ENCODE measurements at regions not wholly inside any gene's neighbourhood (a gene's known extent, or its start where the extent isn't known, plus 50 kb on each side); places are given as distances from the start of the nearest gene placed in this dataset.

- no peak for DNase-seq
These were observed 189.7 kb downstream of the BCAT1 start for GRCh38 chr12:24759155-24759554.

GRCh38 chr12:24756479-24757024 lies 192.3 kb downstream of the BCAT1 start:
- no peak for DNase-seq

GRCh38 chr12:24754690-24755638 lies 193.9 kb downstream of the BCAT1 start:
- DNase-seq = no peak

- DNase-seq = no peak
These were observed 196.0 kb downstream of the BCAT1 start for GRCh38 chr12:24752763-24753462.

GRCh38 chr12:24751181-24751580 lies 197.7 kb downstream of the BCAT1 start:
- no peak for DNase-seq

- no peak for DNase-seq
These were observed 198.6 kb downstream of the BCAT1 start for GRCh38 chr12:24750263-24750662.

GRCh38 chr12:24749171-24749570 lies 199.7 kb downstream of the BCAT1 start:
- no peak for DNase-seq

- DNase-seq = no peak
These were observed 200.6 kb downstream of the BCAT1 start for GRCh38 chr12:24748326-24748725.

GRCh38 chr12:24746864-24747263 lies 202.0 kb downstream of the BCAT1 start:
- DNase-seq = no peak

- DNase-seq = no peak
These were observed 202.8 kb downstream of the BCAT1 start for GRCh38 chr12:24746006-24746671.

- DNase-seq = no peak
These were observed 204.7 kb downstream of the BCAT1 start for GRCh38 chr12:24743941-24744793.

- DNase-seq = no peak
These were observed 206.5 kb downstream of the BCAT1 start for GRCh38 chr12:24742378-24742777.

GRCh38 chr12:24741216-24741615 lies 207.7 kb downstream of the BCAT1 start:
- no peak for DNase-seq

- no peak for DNase-seq
These were observed 209.7 kb downstream of the BCAT1 start for GRCh38 chr12:24739106-24739779.

GRCh38 chr12:24738441-24738840 lies 210.5 kb downstream of the BCAT1 start:
- no peak for DNase-seq

- no peak for DNase-seq
These were observed 217.3 kb downstream of the BCAT1 start for GRCh38 chr12:24731596-24731995.

GRCh38 chr12:24730489-24730896 lies 218.4 kb downstream of the BCAT1 start:
- no peak for DNase-seq

- DNase-seq = no peak
These were observed 220.1 kb downstream of the BCAT1 start for GRCh38 chr12:24728826-24729225.

GRCh38 chr12:24728366-24728765 lies 220.5 kb downstream of the BCAT1 start:
- no peak for DNase-seq

- DNase-seq = no peak
These were observed 223.3 kb downstream of the BCAT1 start for GRCh38 chr12:24725616-24726015.

GRCh38 chr12:24724814-24725213 lies 224.1 kb downstream of the BCAT1 start:
- no peak for DNase-seq
